ENCODE measurements at regions not wholly inside any gene's neighbourhood (a gene's known extent, or its start where the extent isn't known, plus 50 kb on each side); places are given as distances from the start of the nearest gene placed in this dataset.
"Not testable (repeated sequence)": the region's sequence is repeated elsewhere in the genome, so short reads cannot be mapped to it uniquely, and the experiment has no call there.

DNA sequence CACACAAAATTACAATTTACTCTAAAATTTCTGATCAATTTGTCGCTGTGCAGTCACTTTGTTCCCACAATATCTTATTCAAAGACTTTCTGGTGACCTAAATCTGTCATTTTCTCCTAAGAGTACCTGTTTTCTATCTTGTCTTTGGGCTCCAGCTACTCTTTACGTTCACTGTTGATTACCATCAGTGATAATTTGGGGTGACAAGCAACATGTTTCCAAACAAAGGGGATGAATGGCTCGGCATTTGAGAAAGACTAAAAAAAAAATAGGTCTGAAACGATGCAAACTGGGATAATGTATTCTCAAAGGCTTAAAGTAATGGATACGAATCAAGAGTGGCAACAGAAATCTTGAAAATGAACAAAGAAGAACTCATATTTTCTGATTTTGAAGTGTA is 205.2 kb upstream of the DAB2 start:
- no peak for DNase-seq

DNA sequence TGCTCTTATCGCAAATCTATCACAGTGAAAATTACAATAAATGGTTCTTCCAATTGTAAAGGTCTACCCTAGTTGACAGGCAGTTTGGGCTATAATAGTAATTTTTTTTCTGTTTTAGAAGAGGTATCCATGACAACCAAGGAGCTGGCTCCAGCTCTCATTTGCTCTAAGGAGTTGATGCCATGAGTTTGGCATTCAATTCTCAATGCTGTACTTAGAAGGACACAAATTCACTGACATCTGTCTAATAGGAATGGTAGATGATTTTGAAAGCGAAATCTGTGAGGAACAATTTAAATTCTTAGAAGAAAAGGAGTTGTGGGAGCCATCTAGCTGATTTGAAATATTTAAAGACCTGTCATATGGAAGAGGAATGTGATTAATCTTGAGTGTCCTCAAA is 203.6 kb upstream of the DAB2 start:
- DNase-seq: no peak

DNA sequence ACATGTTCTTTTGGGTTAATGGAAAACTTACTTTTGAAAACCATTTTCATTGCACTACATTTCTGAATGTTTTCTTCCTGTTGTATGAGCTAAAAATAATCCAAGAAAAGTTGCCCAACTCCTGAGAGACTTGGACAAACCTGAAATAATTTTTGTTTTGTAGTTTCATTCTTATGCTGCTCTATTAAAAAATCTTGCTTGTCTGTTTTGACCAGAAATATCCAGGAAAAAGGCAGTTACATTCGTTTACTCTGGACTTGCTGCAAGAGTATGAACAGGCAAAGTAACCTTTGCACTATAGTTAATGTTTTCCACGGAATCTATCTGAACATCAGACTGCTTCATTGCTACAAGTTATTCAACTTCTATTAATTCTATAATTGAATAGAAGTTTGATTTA is 200.1 kb upstream of the DAB2 start:
- DNase-seq: no peak

DNA sequence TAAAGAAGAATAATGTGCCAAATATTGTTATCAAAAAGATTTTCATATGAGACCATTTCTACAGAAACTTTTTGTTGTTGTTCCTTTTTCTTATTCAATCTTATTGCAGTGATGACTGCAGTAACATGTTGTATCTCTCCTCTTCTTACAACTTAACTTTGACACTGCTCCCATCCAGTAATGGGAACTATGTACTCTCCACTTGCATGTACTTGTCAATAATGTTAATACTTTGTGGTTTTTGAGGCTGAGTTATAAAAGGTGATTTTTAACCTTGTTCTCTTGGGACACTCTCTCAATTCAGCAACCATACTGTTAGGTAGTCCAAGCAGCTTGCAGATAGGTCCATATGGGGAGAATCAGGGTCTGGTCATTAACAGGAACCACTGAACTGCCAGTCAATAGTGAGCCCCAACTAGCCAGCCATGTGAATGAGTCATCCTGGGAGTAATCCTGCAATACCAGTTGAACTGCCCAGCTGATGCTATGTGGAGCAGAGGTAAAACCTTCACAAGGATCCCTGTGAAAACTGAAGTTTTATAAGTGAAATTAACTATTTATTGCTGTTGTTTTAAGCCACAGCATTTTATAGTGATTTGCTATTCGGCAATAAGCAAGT is 199.6 kb upstream of the DAB2 start:
- no peak for DNase-seq

DNA sequence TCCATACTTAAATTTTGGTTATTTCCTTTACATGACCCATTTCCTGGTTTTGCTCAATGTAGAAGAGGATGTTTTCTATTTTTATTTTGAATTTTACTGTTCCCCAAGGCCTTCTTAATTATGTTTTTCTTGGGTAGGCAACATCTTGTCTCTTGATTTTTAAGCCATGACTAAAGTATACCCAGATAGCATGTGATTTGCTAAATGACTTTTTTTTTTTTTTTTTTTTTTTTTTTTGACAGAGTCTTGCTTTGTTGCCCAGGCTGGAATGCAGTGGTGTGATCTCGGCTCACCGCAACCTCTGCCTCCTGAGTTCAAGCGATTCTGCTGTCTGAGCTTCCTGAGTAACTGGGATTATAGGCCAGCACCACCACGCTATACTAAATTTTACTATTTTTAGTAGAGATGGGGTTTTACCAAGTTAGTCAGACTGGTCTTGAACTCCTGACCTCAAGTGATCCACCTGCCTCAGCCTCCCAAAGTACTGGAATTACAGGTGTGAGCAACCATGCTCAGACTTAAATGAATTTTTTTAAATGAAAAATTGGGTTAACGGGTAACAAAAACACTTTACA is 198.6 kb upstream of the DAB2 start:
- no peak for DNase-seq

DNA sequence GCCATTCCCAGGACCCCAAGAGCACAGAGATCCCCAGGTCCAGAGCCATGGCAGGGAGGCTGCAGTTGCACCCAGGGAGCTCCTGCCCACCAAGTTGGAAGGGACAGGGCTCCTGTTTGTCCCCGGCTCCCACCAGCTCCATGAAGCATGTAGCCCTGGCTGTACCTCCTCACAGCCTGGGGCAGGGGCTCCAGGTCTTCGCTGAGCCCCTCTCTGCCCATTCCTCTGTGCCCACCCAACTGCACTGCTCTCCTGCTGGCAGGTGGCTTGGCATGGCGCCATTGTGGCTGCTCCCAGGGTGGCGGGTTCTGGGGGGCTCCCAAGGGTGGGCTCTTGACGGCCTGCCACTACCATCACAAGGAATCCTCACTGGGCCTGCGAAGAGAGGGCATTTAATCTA is 197.5 kb upstream of the DAB2 start:
- no peak for DNase-seq

DNA sequence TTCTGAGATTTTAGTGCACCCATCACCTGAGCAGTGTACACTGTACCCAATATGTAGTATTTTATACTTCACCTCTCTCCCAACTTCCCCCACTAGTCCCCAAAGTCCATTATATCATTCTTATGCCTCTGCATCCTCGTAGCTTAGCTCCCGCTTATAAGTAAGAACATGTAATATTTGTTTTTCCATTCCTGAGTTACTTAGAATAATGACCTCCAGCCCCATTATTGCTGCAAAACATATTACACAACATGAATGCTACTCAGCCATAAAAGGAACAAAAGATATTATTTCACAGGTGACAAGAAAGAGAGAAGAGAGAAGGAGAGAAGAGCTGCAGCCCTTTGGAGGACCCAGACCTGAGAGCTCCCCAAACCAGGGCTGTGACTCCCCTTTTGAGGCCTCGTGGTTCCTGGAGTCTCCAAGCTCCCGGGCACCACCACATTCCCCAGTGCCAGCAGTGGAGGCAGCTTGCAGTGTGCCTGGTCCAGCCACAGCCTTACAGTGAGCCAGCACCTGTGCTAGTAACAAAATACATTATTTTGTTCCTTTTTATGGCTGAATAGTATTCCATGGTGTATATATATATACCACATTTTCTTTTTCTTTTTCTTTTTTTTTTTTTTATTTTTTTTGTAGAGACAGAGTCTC is 194.5 kb upstream of the DAB2 start:
- DNase-seq: no peak

DNA sequence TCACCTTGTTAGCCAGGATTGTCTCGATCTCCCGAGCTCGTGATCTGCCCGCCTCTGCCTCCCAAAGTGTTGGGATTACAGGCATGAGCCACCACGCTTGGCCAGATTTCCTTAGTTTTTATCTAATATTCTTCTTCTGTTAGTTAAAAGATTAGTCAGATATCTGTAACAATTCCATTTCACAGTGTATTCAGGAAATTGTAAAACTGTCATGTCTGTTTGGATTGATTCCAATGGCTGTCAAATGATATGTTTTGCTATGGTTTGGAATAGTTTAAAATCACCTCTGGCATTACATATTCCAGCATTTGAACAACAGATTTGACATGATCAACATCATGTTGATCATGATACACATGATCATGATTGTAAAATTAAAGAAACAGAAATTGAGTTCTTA is 193.6 kb upstream of the DAB2 start:
- DNase-seq: no peak

DNA sequence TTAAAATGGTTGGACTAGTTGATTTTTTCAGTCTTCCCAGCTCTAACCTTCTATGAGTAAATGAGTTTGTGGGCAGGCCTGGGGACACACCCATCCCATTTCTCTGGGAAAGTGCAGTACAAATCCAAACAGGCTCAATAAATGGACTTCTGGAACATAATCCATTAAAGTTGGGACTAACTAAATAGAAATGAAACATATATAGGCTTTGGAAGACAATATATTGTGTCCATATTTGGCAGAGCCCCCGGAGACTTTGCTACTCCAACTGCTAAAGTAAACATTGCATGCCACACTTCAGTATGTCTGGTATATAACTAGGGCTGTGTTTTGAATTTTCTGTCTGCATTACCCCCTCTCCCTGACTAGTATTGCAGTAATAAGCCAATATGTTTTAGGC is 191.4 kb upstream of the DAB2 start:
- DNase-seq: no peak

DNA sequence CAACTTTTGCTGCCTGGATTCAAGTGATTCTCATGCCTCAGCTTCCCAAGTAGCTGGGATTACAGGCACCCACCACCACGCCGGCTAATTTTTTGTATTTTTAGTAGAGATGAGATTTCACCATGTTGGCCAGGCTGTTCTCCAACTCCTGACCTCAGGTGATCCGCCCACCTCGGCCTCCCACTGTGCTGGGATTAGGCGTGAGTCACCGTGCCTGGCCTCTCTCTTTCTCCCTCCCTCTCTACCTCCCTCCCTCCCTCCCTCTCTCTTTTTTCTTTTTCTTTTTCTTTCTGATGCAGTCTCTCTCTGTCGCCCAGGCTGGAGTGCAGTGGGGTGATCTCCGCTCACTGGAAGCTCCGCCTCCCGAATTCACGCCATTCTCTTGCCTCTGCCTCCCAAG is 186.3 kb upstream of the DAB2 start:
- not testable (repeated sequence) for DNase-seq

DNA sequence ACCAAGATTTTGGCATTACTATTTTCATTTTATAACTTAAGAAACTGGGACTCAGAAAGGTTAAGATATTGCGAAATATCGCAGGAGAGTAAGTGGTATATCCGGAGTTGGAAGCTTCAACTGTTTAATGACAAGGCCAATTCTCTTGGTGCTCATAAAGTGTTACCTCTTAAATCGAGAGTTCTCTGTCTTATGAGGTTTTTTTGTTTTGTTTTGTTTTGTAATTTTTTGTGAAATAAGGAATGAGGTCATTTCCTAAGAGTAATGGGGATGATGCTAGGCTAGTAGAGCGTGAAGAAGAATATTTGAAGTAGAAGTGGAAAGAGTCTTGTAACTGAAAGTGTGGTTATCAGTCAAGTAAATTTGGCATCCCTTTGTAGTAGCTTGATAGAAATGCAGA is 183.2 kb upstream of the DAB2 start:
- no peak for DNase-seq

DNA sequence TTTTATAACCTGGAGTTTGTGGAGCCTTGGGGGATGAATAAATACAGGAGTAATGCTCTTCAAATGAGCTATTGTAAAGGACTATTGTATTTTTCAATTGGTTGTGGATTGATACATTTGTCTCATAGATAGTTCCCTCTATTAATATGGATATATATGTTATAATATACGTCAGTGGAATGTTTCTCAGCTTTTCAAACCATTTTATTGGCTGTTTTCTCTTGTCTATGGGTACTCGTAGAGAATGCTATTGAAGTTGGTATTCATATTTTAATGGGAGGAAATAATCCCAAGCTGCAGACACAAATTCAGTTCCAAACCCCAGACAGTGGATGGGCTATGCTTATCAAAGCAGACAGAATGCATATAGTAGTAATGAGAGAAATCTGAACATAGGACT is 181.8 kb upstream of the DAB2 start:
- DNase-seq: no peak

DNA sequence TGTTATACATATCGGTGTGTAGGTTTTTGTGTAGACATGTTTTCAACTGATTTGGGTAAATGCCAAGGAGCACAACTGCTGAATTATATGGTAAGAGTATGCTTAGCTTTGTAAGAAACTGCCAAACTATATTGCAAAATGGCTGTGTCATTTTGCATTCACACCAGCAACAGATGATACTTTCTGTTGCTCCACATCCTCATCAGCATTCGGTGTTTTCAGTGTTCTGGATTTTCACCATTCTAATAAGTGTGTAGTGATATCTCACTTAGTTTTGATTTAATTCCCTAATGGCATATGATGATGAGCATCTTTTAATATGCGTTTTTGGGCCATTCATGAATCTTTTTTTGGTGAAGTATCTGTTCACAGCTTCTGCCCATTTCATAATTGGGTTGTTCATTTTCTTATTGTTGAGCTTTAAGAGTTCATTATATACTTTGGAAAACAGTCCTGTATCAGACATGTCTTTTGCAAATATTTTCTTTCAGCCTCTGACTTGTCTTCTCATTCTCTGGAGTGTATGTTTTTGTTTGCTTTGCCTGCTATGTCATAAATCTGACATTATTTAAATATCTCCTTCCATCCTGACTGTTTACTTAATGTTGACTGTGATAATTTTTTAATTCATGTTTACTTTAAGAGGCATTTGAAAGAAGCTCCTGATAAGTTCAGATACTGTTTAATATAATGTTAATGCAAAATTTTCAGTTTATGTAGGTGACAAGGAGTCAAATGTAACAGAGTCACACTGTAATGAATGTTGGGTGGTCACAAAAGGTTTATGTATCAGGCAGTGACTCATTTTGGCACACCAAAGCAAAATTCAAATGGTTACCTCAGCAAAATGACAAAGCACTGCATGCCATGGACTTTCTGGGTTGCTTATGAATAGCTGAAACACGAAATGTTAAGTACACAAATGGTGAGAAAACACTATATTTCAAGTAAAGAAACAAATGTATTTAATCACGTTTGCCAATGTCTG is 181.1 kb upstream of the DAB2 start:
- DNase-seq: no peak

DNA sequence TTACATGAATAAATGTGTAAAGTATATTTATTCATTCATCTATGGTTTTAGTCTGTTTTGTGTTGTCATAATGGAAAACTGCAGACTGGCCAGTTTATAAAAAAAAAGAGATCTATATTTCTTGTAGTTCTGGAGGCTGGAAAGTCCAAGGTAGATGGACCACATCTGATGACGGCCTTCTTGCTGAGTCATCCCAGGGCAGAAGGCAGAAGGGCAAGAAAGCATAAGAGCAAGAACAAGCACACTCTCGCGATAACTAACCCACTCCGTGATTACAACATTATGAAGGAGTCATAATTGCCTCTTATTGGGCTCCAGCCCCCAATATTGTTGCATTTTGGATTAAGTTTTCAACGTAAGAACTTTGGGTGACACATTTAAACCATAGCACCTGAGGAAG is 180.4 kb upstream of the DAB2 start:
- no peak for DNase-seq

DNA sequence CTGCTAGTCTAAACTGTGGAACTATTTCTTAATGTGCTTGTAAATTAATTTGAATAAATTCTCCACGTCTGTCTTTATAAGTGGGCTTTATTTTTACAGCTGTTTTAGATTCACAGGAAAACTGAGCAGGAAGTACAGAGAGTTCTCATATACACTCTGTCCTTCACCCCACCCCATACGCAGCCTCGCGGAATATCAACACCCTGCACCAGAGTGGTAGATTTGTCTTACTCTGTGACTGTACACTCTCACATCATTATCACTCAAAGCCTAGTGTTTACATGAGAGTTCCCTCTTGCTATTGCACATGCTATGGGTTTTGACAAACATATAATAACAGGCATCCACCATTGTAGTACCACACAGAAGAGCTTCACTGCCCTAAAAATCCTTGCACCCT is 179.7 kb upstream of the DAB2 start:
- DNase-seq: no peak

DNA sequence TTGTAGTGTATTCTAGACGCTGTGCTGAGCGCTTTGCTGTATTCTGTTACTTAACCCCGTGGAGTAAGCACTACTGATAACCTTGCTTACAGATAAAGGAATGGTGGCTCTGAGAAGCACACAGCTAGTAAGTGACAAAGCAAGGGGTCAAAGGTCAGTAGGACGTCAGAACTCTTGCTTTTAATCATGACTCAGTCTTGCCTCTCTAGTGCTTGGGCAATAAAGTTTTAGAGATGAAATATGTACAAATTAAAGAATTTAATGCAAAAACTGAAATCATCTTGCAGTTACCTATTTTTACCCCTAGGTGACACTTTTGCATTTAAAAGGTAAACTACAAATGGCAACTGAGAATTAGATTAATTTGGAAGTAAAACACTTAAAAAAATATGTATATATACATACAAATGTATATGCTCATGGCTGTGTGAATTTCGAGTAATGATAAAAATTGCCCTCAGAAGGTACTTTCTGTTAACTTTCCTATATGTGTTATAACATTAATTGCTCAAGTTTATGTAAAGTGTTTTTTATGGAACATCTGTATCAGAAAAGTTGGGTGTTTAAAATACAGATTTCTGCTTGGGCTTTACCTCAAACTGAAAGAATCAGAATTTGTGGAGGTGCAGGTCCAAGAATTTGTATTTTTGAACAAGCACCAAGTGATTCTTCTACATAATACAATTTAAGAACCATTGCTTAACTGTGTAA is 175.1 kb upstream of the DAB2 start:
- no peak for DNase-seq

DNA sequence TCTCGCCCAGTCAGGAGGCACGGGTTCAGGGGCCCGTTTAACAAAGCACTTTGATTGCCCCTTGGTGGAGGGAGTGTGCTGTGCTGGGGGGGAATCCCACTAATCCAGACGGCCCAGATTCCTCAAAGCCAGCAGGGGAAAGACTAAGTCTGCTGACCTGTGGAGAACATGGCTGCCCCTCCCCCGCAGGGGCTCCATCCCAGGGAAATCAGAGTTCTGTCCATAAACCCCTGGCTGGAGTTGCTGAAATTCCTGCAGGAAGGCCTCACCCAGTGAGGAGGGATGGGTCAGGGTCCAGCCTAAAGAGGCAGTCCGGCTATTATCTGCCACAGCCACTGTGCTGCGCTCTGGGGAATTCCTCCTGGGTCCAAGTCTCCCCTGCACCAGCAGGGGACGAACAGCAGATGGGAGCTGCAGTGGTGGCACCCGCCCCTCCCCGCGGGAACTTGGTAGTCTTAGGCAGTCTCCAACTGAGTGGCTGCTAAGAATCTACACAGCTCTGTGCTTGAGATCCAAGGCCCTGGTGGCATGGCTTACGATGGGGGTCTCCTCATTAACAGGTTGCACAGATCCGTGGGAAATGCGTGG is 174.0 kb upstream of the DAB2 start:
- no peak for DNase-seq

DNA sequence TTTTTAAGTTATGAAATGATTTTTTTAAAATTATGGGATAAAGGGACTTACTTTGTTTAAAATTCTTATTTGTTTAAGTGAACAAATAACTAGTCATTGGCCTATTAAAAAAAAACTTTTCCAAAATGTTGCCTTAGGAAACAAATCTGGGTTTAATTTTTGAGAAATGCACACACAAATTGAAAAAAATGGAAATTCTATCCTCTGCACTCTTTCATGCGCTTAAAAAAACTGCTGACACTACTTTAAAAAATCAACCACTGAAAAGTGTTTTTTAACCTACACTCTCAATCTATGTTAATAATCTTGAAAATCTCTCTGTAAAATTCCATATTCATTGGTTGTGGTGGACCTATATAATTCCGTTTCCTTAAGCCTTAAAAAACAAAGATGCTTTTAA is 163.4 kb upstream of the DAB2 start:
- DNase-seq: no peak

DNA sequence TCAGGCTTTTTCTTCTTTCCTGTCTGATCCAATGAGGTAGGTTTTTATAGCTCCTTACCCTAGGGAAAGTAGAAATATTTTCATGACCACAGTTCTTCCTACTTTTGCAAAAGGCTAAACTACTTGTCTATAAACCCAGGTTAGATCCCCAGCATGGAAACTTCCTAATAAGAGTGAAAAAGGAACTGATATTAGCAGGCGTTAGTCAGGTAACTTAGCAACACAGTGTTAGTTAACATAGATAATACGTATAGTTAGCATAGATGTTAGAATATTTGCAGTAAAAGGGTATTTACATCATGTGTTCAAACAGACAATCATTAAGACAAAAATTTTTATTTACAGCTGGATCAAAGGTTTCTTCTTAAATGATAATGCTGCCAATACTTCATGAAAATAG is 162.9 kb upstream of the DAB2 start:
- no peak for DNase-seq

DNA sequence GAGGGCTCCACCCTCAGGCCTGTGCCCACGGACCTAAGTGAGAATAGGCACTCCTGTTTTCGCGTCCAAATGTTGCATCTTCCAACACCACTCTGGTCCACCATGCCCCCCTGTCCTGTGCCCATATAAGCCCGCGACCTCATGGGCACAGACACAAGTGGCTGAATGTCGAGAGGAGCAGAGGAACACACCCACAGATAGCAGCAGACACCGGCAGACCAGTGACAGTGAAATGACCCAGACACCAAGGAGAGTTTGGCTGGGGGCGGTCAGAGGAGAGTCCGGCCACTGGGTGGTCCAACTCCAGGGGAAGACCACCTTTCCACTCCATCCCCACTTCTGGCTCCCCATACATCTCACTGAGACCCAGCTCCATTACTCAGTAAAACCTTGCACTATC is 161.4 kb upstream of the DAB2 start:
- DNase-seq: no peak

DNA sequence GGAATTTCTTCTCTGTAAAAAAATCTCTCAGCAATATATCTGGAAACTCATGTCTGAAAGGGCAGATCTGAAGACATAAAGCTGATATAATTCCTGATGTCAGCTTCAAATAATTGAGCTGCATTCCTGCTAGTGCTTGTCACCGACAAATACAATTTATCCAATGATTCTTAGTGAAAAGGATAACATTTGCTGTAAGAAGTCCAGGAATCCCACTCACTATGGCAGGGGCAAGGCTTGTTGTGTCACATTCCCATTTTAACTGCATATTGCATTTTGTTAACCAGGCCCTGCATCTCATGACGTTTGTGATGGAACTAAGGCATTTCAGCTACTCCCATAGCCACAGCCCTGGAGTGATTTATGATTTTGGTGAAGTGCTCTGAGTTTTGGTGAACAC is 160.1 kb upstream of the DAB2 start:
- no peak for DNase-seq

DNA sequence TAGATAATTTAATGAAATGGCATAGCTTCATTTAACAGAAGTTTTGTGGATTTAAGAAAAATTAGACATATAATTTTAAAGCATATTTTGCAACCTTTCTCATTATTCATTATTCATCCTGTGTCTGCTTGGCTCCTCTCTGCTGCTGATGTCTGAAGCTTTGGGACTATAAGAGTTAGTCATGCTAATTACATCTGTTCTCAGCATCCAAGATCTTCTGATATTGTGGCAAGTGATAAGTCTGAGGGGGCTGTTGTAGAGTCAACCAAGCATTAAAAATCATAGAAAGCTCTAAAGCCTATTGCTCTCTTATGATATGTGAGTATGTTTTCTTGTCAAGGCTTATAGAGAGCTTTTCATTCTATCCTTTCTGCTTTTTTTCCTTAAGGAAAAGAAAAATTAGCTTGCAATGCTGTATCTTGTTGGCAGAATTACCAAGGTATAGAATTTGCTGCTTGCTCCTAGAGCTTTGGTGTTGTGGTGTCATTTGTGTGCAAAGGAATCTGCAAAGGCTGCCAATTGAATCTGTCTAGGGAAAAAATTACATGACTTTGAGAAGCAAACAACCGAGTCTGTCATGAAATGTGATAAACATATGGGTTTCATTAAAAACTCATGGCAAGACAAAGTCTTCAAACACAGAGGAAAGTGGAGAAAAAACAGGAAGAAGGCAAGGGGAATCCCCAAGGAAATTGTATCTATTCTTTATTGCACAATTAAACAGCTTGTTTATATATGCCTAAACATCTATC is 156.1 kb upstream of the DAB2 start:
- DNase-seq: no peak
